ENCODE measurements at regions not wholly inside any gene's neighbourhood (a gene's known extent, or its start where the extent isn't known, plus 50 kb on each side); places are given as distances from the start of the nearest gene placed in this dataset.

DNA sequence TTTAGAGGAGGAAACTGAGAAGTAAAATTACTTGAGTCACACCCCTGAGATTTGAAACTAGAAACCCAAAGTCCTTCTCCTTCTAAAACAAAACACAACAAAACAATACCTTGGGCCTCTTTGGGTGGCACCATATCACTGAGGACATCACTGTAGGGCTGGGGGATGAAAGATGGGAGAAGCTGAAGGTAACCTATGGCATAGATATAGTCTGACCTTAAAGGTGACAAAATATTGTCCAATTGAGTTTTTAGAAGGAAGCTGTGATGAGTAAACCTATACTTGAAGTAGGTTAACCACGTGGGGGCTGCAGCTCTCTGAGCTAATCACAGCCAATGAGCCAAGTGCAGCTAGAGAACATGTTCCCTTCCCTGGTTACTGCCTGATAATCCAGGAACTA lies 167.4 kb upstream of the CD180 start:
- H3K9me3 ChIP-seq (ENCODE audit: insufficient read depth, low read depth, low read length), result no peaks in the 10 kb centered on the region
- Mint-ChIP-seq H3K27ac (ENCODE audit: unreplicated experiment) (no peak overlapping the region), H3K4me1 (ENCODE audit: low read depth, unreplicated experiment) (no peaks in the 10 kb centered on the region), H3K27me3 (ENCODE audit: low read depth, unreplicated experiment) (peaks cover 8% of the 10 kb centered on the region), H3K36me3 (ENCODE audit: low read depth, unreplicated experiment) (no peaks in the 10 kb centered on the region), H3K9me3 (ENCODE audit: unreplicated experiment) (peaks cover 1% of the 10 kb centered on the region), H3K4me3 (ENCODE audit: unreplicated experiment) (no peak overlapping the region)
- peaks cover 3% of the 10 kb centered on the region for H3K27me3 ChIP-seq (ENCODE audit: insufficient read depth, low read length)
- H3K4me2 ChIP-seq (ENCODE audit: low read length), result no peak overlapping the region
- no peak overlapping the region for H3K9ac ChIP-seq (ENCODE audit: low read length)
- H4K20me1 ChIP-seq (ENCODE audit: insufficient read depth, low read length), result no peaks in the 10 kb centered on the region
- H3K4me1 ChIP-seq (ENCODE audit: insufficient read depth, low read length), result peaks cover 13% of the 10 kb centered on the region
- H3K27ac ChIP-seq (ENCODE audit: low read depth, low read length), result no peak overlapping the region
- TF ChIP-seq EZH2 (IDR thresholded peaks at IDR 0.05; ENCODE audit: insufficient read depth, low read length), result no peak
- TF ChIP-seq, protein P1, sequence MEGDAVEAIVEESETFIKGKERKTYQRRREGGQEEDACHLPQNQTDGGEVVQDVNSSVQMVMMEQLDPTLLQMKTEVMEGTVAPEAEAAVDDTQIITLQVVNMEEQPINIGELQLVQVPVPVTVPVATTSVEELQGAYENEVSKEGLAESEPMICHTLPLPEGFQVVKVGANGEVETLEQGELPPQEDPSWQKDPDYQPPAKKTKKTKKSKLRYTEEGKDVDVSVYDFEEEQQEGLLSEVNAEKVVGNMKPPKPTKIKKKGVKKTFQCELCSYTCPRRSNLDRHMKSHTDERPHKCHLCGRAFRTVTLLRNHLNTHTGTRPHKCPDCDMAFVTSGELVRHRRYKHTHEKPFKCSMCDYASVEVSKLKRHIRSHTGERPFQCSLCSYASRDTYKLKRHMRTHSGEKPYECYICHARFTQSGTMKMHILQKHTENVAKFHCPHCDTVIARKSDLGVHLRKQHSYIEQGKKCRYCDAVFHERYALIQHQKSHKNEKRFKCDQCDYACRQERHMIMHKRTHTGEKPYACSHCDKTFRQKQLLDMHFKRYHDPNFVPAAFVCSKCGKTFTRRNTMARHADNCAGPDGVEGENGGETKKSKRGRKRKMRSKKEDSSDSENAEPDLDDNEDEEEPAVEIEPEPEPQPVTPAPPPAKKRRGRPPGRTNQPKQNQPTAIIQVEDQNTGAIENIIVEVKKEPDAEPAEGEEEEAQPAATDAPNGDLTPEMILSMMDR (IDR thresholded peaks at IDR 0.05; ENCODE audit: insufficient read depth, low read depth, low read length), result no peak
- no peak for FAIRE-seq
- DNase-seq (ENCODE audit: low read depth), result no peak
- no peak overlapping the region for H3K4me3 ChIP-seq (ENCODE audit: insufficient read depth, low read depth, low read length)
- H3K36me3 ChIP-seq (ENCODE audit: insufficient read depth, low read length), result no peaks in the 10 kb centered on the region
- H2AFZ ChIP-seq (ENCODE audit: low read depth, low read length), result no peak overlapping the region
- H3K79me2 ChIP-seq (ENCODE audit: insufficient read depth, low read length), result no peaks in the 10 kb centered on the region

DNA sequence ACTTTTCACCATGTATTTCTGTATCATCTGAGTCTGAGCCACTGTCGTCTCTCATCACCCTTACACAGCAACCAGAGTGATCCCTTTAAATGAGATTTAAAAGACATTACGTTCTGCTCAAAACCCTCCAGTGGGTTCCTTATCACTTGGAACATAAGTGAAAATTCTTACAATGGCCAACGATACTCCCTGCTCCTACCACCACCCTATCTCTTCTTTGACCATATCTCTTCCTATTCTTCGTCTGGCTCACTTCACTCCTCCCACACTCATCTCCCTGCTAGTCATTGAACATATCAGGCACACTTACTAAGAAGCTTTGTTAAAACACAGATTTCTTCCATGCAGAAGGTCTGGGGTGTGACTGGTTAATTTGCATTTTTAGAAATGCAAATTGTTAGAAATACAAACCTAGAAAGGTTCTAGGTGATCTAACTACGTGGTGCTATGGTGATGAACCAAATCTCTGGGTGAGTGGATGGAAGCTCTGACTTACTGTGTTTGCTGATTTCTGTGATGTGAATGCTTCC lies 166.6 kb upstream of the CD180 start:
- DNase-seq (ENCODE audit: low read depth) (no peak), FAIRE-seq (no peak)
- Histone ChIP-seq H4K20me1 (ENCODE audit: insufficient read depth, low read length) (no peaks in the 10 kb centered on the region), H3K9me3 (ENCODE audit: insufficient read depth, low read depth, low read length) (no peaks in the 10 kb centered on the region), H3K4me3 (ENCODE audit: insufficient read depth, low read depth, low read length) (no peak overlapping the region), H3K4me1 (ENCODE audit: insufficient read depth, low read length) (peaks cover 13% of the 10 kb centered on the region), H3K27me3 (ENCODE audit: insufficient read depth, low read length) (peaks cover 3% of the 10 kb centered on the region), H3K4me2 (ENCODE audit: low read length) (no peak overlapping the region), H3K9ac (ENCODE audit: low read length) (no peak overlapping the region), H3K79me2 (ENCODE audit: insufficient read depth, low read length) (no peaks in the 10 kb centered on the region), H2AFZ (ENCODE audit: low read depth, low read length) (no peak overlapping the region), H3K27ac (ENCODE audit: low read depth, low read length) (no peak overlapping the region), H3K36me3 (ENCODE audit: insufficient read depth, low read length) (no peaks in the 10 kb centered on the region)
- no peaks in the 10 kb centered on the region for H3K36me3 Mint-ChIP-seq (ENCODE audit: low read depth, unreplicated experiment)
- no peak overlapping the region for H3K4me3 Mint-ChIP-seq (ENCODE audit: unreplicated experiment)
- H3K9me3 Mint-ChIP-seq (ENCODE audit: unreplicated experiment), result peaks cover 1% of the 10 kb centered on the region
- peaks cover 8% of the 10 kb centered on the region for H3K27me3 Mint-ChIP-seq (ENCODE audit: low read depth, unreplicated experiment)
- H3K27ac Mint-ChIP-seq (ENCODE audit: unreplicated experiment), result no peak overlapping the region
- H3K4me1 Mint-ChIP-seq (ENCODE audit: low read depth, unreplicated experiment), result no peaks in the 10 kb centered on the region
- TF ChIP-seq EZH2 (IDR thresholded peaks at IDR 0.05; ENCODE audit: insufficient read depth, low read length), result no peak
- TF ChIP-seq, protein P1 (IDR thresholded peaks at IDR 0.05; ENCODE audit: insufficient read depth, low read depth, low read length), result no peak

DNA sequence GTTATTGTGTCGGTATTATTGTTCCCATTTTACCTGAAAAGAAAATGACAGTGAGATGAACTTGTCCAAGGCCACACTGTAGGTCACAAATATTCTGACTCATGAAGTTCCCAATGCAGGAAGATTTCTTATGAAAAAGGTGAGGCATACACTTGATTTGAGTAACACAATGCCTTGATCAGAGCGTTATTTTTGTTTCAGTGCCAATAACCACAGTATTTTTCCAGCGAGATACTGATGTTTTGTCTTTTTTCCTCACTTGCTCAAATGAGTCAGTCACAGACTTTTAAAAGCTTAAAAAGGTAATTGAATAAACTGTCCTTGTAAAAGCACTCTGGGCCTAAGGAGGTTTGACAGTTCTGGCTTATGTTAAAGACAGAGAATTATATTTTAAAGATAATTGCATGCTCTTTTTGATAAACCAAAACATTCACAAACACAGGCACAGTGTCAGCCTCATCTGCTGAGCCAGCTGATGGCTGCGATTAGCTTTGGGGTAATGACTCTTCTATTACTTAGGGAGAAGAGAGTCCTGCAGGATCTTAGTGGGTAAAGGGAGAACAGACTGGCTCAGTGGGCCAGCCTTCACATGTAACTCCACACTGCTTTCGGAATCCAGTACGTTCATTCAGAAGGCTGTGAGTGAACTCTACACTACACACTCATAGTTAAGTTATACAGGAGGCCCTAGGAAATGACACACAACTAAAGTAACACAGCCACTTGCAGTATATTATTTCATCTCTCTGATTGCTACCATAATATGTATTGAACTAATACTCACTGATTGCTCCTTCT lies 165.5 kb upstream of the CD180 start:
- Mint-ChIP-seq H3K27me3 (ENCODE audit: low read depth, unreplicated experiment) (peaks cover 8% of the 10 kb centered on the region), H3K27ac (ENCODE audit: unreplicated experiment) (no peak overlapping the region), H3K4me1 (ENCODE audit: low read depth, unreplicated experiment) (no peaks in the 10 kb centered on the region), H3K36me3 (ENCODE audit: low read depth, unreplicated experiment) (no peaks in the 10 kb centered on the region), H3K4me3 (ENCODE audit: unreplicated experiment) (no peak overlapping the region), H3K9me3 (ENCODE audit: unreplicated experiment) (peaks cover 1% of the 10 kb centered on the region)
- H3K9me3 ChIP-seq (ENCODE audit: insufficient read depth, low read depth, low read length), result no peaks in the 10 kb centered on the region
- no peaks in the 10 kb centered on the region for H4K20me1 ChIP-seq (ENCODE audit: insufficient read depth, low read length)
- TF ChIP-seq, protein P1 (IDR thresholded peaks at IDR 0.05; ENCODE audit: insufficient read depth, low read depth, low read length), result no peak
- TF ChIP-seq EZH2 (IDR thresholded peaks at IDR 0.05; ENCODE audit: insufficient read depth, low read length), result no peak
- no peak overlapping the region for H3K9ac ChIP-seq (ENCODE audit: low read length)
- no peaks in the 10 kb centered on the region for H3K79me2 ChIP-seq (ENCODE audit: insufficient read depth, low read length)
- DNase-seq (ENCODE audit: low read depth), result peak; percentile 85
- no peak overlapping the region for H2AFZ ChIP-seq (ENCODE audit: low read depth, low read length)
- H3K4me1 ChIP-seq (ENCODE audit: insufficient read depth, low read length), result peaks cover 13% of the 10 kb centered on the region
- no peaks in the 10 kb centered on the region for H3K36me3 ChIP-seq (ENCODE audit: insufficient read depth, low read length)
- peaks cover 3% of the 10 kb centered on the region for H3K27me3 ChIP-seq (ENCODE audit: insufficient read depth, low read length)
- no peak for FAIRE-seq
- no peak overlapping the region for H3K4me3 ChIP-seq (ENCODE audit: insufficient read depth, low read depth, low read length)
- H3K4me2 ChIP-seq (ENCODE audit: low read length), result peak overlapping the region; percentile 11
- no peak overlapping the region for H3K27ac ChIP-seq (ENCODE audit: low read depth, low read length)

Measured in astrocyte (in vitro differentiated cells and primary cell).